ENCODE measurements at regions not wholly inside any gene's neighbourhood (a gene's known extent, or its start where the extent isn't known, plus 50 kb on each side); places are given as distances from the start of the nearest gene placed in this dataset.

DNA sequence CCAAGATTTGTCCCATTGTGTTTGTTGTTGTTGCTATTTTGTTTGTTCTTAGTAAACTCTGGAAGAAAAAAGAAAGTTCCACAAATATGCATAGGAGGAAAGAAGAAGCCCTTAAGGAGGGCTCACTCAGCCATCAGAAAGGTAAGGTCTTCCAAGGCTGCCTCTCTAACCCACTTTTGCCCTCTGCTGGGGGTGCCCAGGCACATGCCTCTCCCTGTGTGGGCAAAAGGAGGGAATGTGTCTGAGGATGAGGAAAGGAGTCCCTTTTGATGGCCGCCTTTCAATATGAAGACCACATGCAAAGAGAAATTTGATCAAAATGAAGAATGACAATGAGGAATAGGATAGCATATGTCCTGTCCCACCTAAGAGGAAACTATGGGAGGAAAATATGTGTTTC is 248.2 kb upstream of the POU3F2 start:
- Mint-ChIP-seq H3K4me1 (ENCODE audit: low read depth) (no peaks in the 10 kb centered on the region), H3K27me3 (ENCODE audit: low read depth) (no peaks in the 10 kb centered on the region), H3K4me3 (no peak overlapping the region), H3K9me3 (no peaks in the 10 kb centered on the region), H3K27ac (no peak overlapping the region), H3K36me3 (ENCODE audit: low read depth) (no peaks in the 10 kb centered on the region)

DNA sequence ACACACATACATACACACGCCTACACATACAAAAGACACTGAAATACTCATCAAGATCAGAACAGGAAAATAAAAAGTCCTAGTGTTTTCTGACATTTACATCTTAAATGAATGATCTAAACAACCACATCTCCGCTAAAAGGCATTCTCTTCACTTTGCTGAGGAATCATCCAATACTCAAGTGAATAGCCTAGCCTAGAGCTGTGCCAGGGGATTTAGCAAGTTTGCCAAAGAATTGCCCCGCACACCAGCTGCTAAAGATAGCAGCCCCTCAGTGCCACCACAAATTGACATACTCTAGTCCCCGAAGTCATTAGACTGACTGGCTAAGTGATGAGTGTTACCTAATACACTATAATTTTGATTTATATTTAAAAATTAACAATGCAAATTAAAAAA is 246.8 kb upstream of the POU3F2 start:
- Mint-ChIP-seq H3K27me3 (ENCODE audit: low read depth) (no peaks in the 10 kb centered on the region), H3K4me1 (ENCODE audit: low read depth) (no peaks in the 10 kb centered on the region), H3K27ac (no peak overlapping the region), H3K4me3 (no peak overlapping the region), H3K9me3 (no peaks in the 10 kb centered on the region), H3K36me3 (ENCODE audit: low read depth) (no peaks in the 10 kb centered on the region)

DNA sequence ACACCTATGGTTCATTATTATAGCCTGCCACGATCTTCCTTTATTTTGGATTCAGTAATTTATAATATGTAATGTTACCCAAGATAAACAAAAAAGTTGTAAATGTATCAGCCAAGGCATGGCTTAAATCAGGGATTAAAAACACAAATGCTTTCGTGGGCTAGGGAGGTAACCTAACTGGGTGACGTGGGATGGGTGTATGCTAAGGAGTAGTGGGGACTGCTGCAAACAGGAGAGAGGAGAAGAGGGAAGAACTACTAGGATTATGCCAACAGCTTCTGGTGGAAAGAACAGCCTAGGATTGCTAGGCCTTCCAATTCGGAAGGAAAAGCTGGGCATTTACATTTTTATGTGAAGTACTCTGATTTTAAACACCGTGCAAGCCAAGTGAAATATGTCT is 244.8 kb upstream of the POU3F2 start:
- Mint-ChIP-seq H3K9me3 (no peaks in the 10 kb centered on the region), H3K36me3 (ENCODE audit: low read depth) (no peaks in the 10 kb centered on the region), H3K4me3 (no peak overlapping the region), H3K27me3 (ENCODE audit: low read depth) (no peaks in the 10 kb centered on the region), H3K27ac (no peak overlapping the region), H3K4me1 (ENCODE audit: low read depth) (no peaks in the 10 kb centered on the region)

DNA sequence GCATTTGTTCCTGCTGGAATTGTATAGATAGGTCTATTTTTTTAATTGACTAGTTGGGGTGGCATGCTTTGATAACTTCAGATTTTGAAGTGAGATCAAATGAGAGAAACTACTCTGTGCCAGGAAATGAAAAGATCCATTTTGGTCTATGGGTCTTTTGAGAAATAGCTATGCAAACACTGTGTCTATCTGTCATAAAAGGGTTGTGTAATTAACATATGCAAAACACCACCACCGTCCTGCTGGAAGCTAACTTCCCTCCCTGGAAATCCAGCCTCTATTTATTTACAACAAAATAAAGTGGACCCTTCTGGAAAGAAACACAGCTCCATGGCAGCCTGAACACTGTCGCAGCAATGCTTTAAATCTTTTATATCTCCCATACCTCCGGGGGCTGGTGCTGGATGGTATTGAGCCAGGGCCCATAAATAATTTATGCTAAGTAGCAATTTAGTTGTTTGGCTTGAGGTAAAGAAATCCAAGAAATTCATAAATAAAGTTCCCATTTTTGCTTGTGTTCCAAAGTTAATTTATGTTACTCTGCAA is 244.2 kb upstream of the POU3F2 start:
- Mint-ChIP-seq H3K4me3 (no peak overlapping the region), H3K9me3 (no peaks in the 10 kb centered on the region), H3K27ac (no peak overlapping the region), H3K36me3 (ENCODE audit: low read depth) (no peaks in the 10 kb centered on the region), H3K4me1 (ENCODE audit: low read depth) (no peaks in the 10 kb centered on the region), H3K27me3 (ENCODE audit: low read depth) (no peaks in the 10 kb centered on the region)

GRCh38 chr6:98590997-98591396 is 243.4 kb upstream of the POU3F2 start:
- H3K9me3 Mint-ChIP-seq = no peaks in the 10 kb centered on the region
- no peaks in the 10 kb centered on the region for H3K4me1 Mint-ChIP-seq (ENCODE audit: low read depth)
- no peak overlapping the region for H3K4me3 Mint-ChIP-seq
- H3K36me3 Mint-ChIP-seq (ENCODE audit: low read depth) = no peaks in the 10 kb centered on the region
- H3K27me3 Mint-ChIP-seq (ENCODE audit: low read depth) = no peaks in the 10 kb centered on the region
- no peak overlapping the region for H3K27ac Mint-ChIP-seq

- H3K4me3 Mint-ChIP-seq = no peak overlapping the region
- H3K27me3 Mint-ChIP-seq (ENCODE audit: low read depth) = no peaks in the 10 kb centered on the region
- no peaks in the 10 kb centered on the region for H3K4me1 Mint-ChIP-seq (ENCODE audit: low read depth)
- H3K36me3 Mint-ChIP-seq (ENCODE audit: low read depth) = no peaks in the 10 kb centered on the region
- H3K27ac Mint-ChIP-seq = no peak overlapping the region
- no peaks in the 10 kb centered on the region for H3K9me3 Mint-ChIP-seq
These were observed 240.7 kb upstream of the POU3F2 start for GRCh38 chr6:98593676-98594075.

DNA sequence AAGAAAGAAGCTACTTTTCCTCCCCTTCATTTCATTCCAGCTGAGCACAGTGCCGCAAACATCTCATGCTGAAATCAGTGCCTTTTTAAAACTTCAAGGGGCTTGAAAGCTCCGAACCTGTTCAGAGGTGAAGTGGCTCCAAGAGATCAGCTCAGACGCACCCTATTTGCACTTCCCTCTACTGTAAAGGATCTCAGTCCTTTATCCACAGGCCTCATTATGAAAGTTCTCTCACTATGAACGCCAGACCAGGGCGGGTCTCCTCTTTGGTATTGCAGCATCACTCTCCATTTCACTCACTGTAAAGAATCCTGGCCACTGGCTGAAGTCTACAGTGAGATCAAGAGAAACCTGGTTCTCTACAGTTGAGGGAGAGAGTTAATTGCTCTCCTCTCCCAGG is 232.7 kb upstream of the POU3F2 start:
- Mint-ChIP-seq H3K4me1 (ENCODE audit: low read depth) (no peaks in the 10 kb centered on the region), H3K27me3 (ENCODE audit: low read depth) (no peaks in the 10 kb centered on the region), H3K27ac (no peak overlapping the region), H3K4me3 (no peak overlapping the region), H3K36me3 (ENCODE audit: low read depth) (no peaks in the 10 kb centered on the region), H3K9me3 (no peaks in the 10 kb centered on the region)

- H3K4me1 Mint-ChIP-seq (ENCODE audit: low read depth) = no peaks in the 10 kb centered on the region
- H3K27me3 Mint-ChIP-seq (ENCODE audit: low read depth) = no peaks in the 10 kb centered on the region
- no peaks in the 10 kb centered on the region for H3K36me3 Mint-ChIP-seq (ENCODE audit: low read depth)
- H3K9me3 Mint-ChIP-seq = no peaks in the 10 kb centered on the region
- no peak overlapping the region for H3K4me3 Mint-ChIP-seq
- H3K27ac Mint-ChIP-seq = no peak overlapping the region
These were observed 228.7 kb upstream of the POU3F2 start for GRCh38 chr6:98605705-98606104.

DNA sequence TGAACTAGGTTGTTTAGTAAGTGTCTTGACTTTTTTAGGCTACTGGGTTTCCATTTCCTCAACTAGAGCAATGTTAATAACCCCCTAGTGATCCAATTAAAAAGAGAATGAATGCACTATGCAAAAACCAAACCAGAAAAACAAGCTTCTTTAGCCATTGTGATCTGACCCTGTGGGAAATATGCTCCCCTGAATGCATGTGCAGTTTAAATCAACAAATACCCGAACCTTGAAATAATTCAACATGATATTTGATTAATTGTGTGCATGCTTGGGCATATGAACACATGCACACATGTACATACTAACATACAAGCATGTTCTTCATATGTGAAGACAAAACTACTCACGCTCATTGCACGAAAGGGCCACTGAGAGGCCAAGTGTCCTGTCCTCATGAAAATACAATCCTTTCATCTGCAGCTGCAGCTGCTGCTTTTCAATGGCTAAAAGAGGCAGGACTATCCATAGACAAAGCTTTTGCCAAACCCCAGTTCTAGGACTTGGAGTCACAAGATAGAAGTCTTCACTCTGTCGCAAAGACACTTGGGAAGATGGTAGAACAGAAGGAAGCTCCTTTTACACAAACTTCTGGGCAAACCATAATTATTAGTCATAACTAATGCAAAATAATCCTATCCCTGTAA is 207.1 kb upstream of the POU3F2 start:
- no peak overlapping the region for H3K4me3 Mint-ChIP-seq
- H3K9me3 Mint-ChIP-seq = no peaks in the 10 kb centered on the region
- no peak overlapping the region for H3K27ac Mint-ChIP-seq
- H3K4me1 Mint-ChIP-seq (ENCODE audit: low read depth) = no peaks in the 10 kb centered on the region
- H3K27me3 Mint-ChIP-seq (ENCODE audit: low read depth) = no peaks in the 10 kb centered on the region
- H3K36me3 Mint-ChIP-seq (ENCODE audit: low read depth) = no peaks in the 10 kb centered on the region

DNA sequence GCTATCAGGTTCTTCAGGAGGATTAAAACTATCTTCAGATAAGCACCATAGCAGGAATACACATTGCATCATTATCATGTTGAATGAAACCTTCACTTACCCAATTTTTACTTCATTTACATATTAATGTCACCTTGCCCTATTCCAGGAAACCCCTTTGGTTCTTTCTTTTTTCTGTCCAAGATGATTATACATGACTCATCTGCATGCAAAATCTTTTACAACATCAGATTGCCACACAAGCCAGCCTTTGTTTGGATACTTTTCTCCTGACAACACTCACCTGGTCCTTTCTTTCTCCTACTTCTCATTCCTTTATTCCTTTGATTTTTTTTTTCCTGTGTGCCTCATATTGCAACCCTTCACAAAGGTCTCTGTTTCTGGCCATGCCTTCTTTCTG is 200.5 kb upstream of the POU3F2 start:
- Mint-ChIP-seq H3K27ac (no peak overlapping the region), H3K9me3 (no peaks in the 10 kb centered on the region), H3K27me3 (ENCODE audit: low read depth) (no peaks in the 10 kb centered on the region), H3K36me3 (ENCODE audit: low read depth) (no peaks in the 10 kb centered on the region), H3K4me3 (no peak overlapping the region), H3K4me1 (ENCODE audit: low read depth) (no peaks in the 10 kb centered on the region)

DNA sequence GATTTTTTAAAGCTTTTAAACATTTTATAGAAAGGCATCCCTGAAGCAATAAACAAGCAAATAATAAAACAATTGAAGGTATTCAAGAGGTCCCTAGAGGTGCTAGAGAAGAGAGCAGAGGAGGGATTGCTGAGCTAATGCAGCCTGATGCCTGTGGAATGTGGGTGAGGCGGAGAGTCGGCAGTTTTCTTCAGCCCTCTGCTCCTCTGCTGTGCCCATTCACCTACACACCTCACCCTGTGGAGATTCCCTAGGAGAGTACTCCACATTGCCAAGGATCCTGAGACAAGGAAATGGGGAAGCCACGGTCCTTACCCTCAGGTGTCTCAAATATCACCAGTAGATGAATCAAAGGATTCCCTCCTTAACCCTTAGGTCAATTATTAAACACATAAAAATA is 199.8 kb upstream of the POU3F2 start:
- Mint-ChIP-seq H3K9me3 (no peaks in the 10 kb centered on the region), H3K27ac (no peak overlapping the region), H3K36me3 (ENCODE audit: low read depth) (no peaks in the 10 kb centered on the region), H3K4me3 (no peak overlapping the region), H3K27me3 (ENCODE audit: low read depth) (no peaks in the 10 kb centered on the region), H3K4me1 (ENCODE audit: low read depth) (no peaks in the 10 kb centered on the region)

DNA sequence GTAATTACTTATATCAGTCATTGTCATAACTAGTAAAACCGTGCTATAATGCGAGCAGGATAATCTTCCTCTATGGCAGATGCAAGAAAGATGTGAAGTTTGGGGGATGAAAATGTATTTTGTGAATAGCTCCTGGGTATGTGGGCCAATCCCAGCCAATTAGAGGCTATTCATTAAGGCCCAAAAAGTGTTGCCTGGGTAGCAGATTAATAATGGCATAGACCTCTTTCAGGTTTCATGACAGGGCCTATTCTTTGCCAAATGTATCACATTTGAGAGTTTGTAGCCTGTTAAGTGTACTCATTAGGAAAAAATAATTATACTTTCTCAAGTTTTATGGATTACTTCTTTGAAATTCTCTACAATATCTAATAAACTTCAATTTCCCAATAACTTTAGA is 199.2 kb upstream of the POU3F2 start:
- no peak overlapping the region for H3K4me3 Mint-ChIP-seq
- no peaks in the 10 kb centered on the region for H3K27me3 Mint-ChIP-seq (ENCODE audit: low read depth)
- H3K9me3 Mint-ChIP-seq = no peaks in the 10 kb centered on the region
- H3K36me3 Mint-ChIP-seq (ENCODE audit: low read depth) = no peaks in the 10 kb centered on the region
- H3K4me1 Mint-ChIP-seq (ENCODE audit: low read depth) = no peaks in the 10 kb centered on the region
- H3K27ac Mint-ChIP-seq = no peak overlapping the region

DNA sequence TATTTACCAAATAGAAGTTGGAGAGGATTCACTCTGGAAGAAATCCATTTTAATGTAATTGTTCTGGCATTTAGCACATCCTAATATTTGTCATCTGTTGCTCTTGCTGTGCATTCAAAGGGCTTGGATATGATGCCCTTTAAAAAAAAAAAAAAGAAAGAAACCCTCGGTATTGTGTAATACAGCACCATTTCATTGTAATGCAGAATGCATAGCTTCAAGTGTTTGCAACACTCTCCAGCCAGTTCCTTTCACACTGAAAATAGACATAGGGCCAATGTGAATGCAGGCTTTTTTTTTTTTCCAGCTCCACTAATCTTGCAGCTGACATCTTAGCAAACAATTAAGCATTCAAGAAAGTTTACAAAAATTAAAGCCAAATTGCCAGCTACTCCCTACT is 197.4 kb upstream of the POU3F2 start:
- no peaks in the 10 kb centered on the region for H3K36me3 Mint-ChIP-seq (ENCODE audit: low read depth)
- no peaks in the 10 kb centered on the region for H3K9me3 Mint-ChIP-seq
- no peaks in the 10 kb centered on the region for H3K27me3 Mint-ChIP-seq (ENCODE audit: low read depth)
- H3K4me1 Mint-ChIP-seq (ENCODE audit: low read depth) = no peaks in the 10 kb centered on the region
- no peak overlapping the region for H3K4me3 Mint-ChIP-seq
- no peak overlapping the region for H3K27ac Mint-ChIP-seq

- Mint-ChIP-seq H3K4me3 (no peak overlapping the region), H3K27me3 (ENCODE audit: low read depth) (no peaks in the 10 kb centered on the region), H3K36me3 (ENCODE audit: low read depth) (no peaks in the 10 kb centered on the region), H3K27ac (no peak overlapping the region), H3K9me3 (no peaks in the 10 kb centered on the region), H3K4me1 (ENCODE audit: low read depth) (no peaks in the 10 kb centered on the region)
These were observed 195.2 kb upstream of the POU3F2 start for GRCh38 chr6:98639089-98639635.

DNA sequence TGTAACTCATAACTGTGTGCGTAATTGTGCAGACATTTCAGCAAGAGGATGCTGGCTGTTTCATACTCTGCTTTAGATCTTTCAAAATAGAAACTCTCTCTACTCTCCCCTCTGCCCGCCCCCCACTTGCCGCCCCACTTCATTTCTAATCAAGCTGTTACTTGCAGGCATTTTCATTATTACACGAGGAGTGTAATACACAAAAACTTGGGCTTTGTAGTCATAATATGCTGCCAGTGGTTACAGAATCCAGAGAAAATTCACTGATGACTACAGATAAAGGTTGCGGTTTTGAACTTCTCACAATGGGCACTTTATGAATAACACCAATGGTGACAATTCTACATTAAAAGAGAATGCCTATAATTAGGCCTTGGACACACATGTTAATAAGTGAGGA is 194.0 kb upstream of the POU3F2 start:
- H3K36me3 Mint-ChIP-seq (ENCODE audit: low read depth) = no peaks in the 10 kb centered on the region
- no peaks in the 10 kb centered on the region for H3K27me3 Mint-ChIP-seq (ENCODE audit: low read depth)
- H3K4me3 Mint-ChIP-seq = no peak overlapping the region
- H3K9me3 Mint-ChIP-seq = no peaks in the 10 kb centered on the region
- H3K27ac Mint-ChIP-seq = no peak overlapping the region
- H3K4me1 Mint-ChIP-seq (ENCODE audit: low read depth) = no peaks in the 10 kb centered on the region

Measured in T-helper 1 cell treated with Interleukin-12 subunit alpha and Interleukin-12 subunit beta and Interleukin-4 antibody, amounts not matched to agents 30 μg/mL and 1 μg/mL, for 36 hours (primary cell).